Muscle layer of duodenum (tissue), 2 donors: ENCODE measurements at regions not wholly inside any gene's neighbourhood (a gene's known extent, or its start where the extent isn't known, plus 50 kb on each side); places are given as distances from the start of the nearest gene placed in this dataset.

Source experiments
- H3K27ac ChIP-seq: one replicate; pipeline ENCODE4 v1.7.0; 2013; ENCODE audit warnings: mild to moderate bottlenecking, low read length
- H3K27me3 ChIP-seq: one replicate; pipeline ENCODE4 v1.7.0; 2013; ENCODE audit warnings: low read depth, mild to moderate bottlenecking, control low read depth, low read length
- H3K36me3 ChIP-seq, 2 donors: one replicate each; pipeline ENCODE4 v1.7.0; 2013; ENCODE audit warnings: low read length in 2 of 2, control low read depth in 1 of 2, mild to moderate bottlenecking in 1 of 2; ENCODE audit not compliant: insufficient read depth in 2 of 2, control insufficient read depth in 1 of 2
- H3K4me1 ChIP-seq, 2 donors: one replicate each; pipeline ENCODE4 v1.7.0; 2013; ENCODE audit warnings: low read length in 2 of 2, mild to moderate bottlenecking in 2 of 2, control low read depth in 1 of 2, moderate library complexity in 1 of 2; ENCODE audit not compliant: insufficient read depth in 2 of 2, control insufficient read depth in 1 of 2
- H3K4me3 ChIP-seq, 2 donors: one replicate each; pipeline ENCODE4 v1.7.0; 2013; ENCODE audit warnings: low read length in 2 of 2, low read depth in 1 of 2, mild to moderate bottlenecking in 1 of 2
- H3K9me3 ChIP-seq, 2 donors: one replicate each; pipeline ENCODE4 v1.7.0; 2013; ENCODE audit warnings: low read length in 2 of 2, control low read depth in 1 of 2, mild to moderate bottlenecking in 1 of 2; ENCODE audit not compliant: control insufficient read depth in 1 of 2
- donor health status: healthy.

- Histone ChIP-seq H3K4me3 (no peak overlapping the region), H3K36me3 (no peaks in the 10 kb centered on the region), H3K27me3 (no peaks in the 10 kb centered on the region), H3K27ac (no peak overlapping the region), H3K4me1 (no peaks in the 10 kb centered on the region), H3K9me3 (no peaks in the 10 kb centered on the region)
Measured at GRCh38 chr21:20329636-20330035, 668.6 kb upstream of the NCAM2 start.

- Histone ChIP-seq H3K9me3 (no peaks in the 10 kb centered on the region), H3K4me1 (no peaks in the 10 kb centered on the region), H3K36me3 (no peaks in the 10 kb centered on the region), H3K27me3 (no peaks in the 10 kb centered on the region), H3K4me3 (no peak overlapping the region), H3K27ac (no peak overlapping the region)
Measured at GRCh38 chr21:20330652-20331051, 667.6 kb upstream of the NCAM2 start.

- Histone ChIP-seq H3K27ac (no peak overlapping the region), H3K4me1 (no peaks in the 10 kb centered on the region), H3K4me3 (no peak overlapping the region), H3K27me3 (no peaks in the 10 kb centered on the region), H3K36me3 (no peaks in the 10 kb centered on the region), H3K9me3 (no peaks in the 10 kb centered on the region)
Measured at GRCh38 chr21:20334585-20334984, 663.6 kb upstream of the NCAM2 start.

- no peak overlapping the region for H3K27ac ChIP-seq
- no peaks in the 10 kb centered on the region for H3K9me3 ChIP-seq
- no peaks in the 10 kb centered on the region for H3K4me1 ChIP-seq
- no peak overlapping the region for H3K4me3 ChIP-seq
- no peaks in the 10 kb centered on the region for H3K27me3 ChIP-seq
- no peaks in the 10 kb centered on the region for H3K36me3 ChIP-seq
Measured at GRCh38 chr21:20341431-20341830, 656.8 kb upstream of the NCAM2 start.

GRCh38 chr21:20343186-20343585 lies 655.0 kb upstream of the NCAM2 start:
- H3K27ac ChIP-seq: no peak overlapping the region
- H3K27me3 ChIP-seq: no peaks in the 10 kb centered on the region
- no peaks in the 10 kb centered on the region for H3K9me3 ChIP-seq
- H3K4me3 ChIP-seq: no peak overlapping the region
- H3K4me1 ChIP-seq: no peaks in the 10 kb centered on the region
- H3K36me3 ChIP-seq: no peaks in the 10 kb centered on the region

- Histone ChIP-seq H3K27me3 (no peaks in the 10 kb centered on the region), H3K9me3 (no peaks in the 10 kb centered on the region), H3K36me3 (no peaks in the 10 kb centered on the region), H3K4me1 (no peaks in the 10 kb centered on the region), H3K27ac (no peak overlapping the region), H3K4me3 (no peak overlapping the region)
Measured at GRCh38 chr21:20351138-20351537, 647.1 kb upstream of the NCAM2 start.

- Histone ChIP-seq H3K27me3 (no peaks in the 10 kb centered on the region), H3K4me1 (no peaks in the 10 kb centered on the region), H3K4me3 (no peak overlapping the region), H3K9me3 (no peaks in the 10 kb centered on the region), H3K27ac (no peak overlapping the region), H3K36me3 (no peaks in the 10 kb centered on the region)
Measured at GRCh38 chr21:20353351-20353750, 644.9 kb upstream of the NCAM2 start.

GRCh38 chr21:20373031-20373430 lies 625.2 kb upstream of the NCAM2 start:
- Histone ChIP-seq H3K36me3 (no peaks in the 10 kb centered on the region), H3K9me3 (no peaks in the 10 kb centered on the region), H3K4me1 (no peaks in the 10 kb centered on the region), H3K27ac (no peak overlapping the region), H3K4me3 (no peak overlapping the region), H3K27me3 (no peaks in the 10 kb centered on the region)

GRCh38 chr21:20377250-20377649 lies 621.0 kb upstream of the NCAM2 start:
- Histone ChIP-seq H3K4me1 (no peaks in the 10 kb centered on the region), H3K4me3 (no peak overlapping the region), H3K36me3 (no peaks in the 10 kb centered on the region), H3K9me3 (no peaks in the 10 kb centered on the region), H3K27ac (no peak overlapping the region), H3K27me3 (no peaks in the 10 kb centered on the region)

GRCh38 chr21:20388400-20388799 lies 609.8 kb upstream of the NCAM2 start:
- no peaks in the 10 kb centered on the region for H3K4me1 ChIP-seq
- H3K27ac ChIP-seq: no peak overlapping the region
- peaks cover 0 to 7% of the 10 kb centered on the region in 2 donors for H3K9me3 ChIP-seq
- H3K36me3 ChIP-seq: no peaks in the 10 kb centered on the region
- no peak overlapping the region for H3K4me3 ChIP-seq
- no peaks in the 10 kb centered on the region for H3K27me3 ChIP-seq

GRCh38 chr21:20396798-20397197 lies 601.4 kb upstream of the NCAM2 start:
- Histone ChIP-seq H3K27ac (no peak overlapping the region), H3K4me3 (no peak overlapping the region), H3K9me3 (no peaks in the 10 kb centered on the region), H3K36me3 (no peaks in the 10 kb centered on the region), H3K27me3 (no peaks in the 10 kb centered on the region), H3K4me1 (no peaks in the 10 kb centered on the region)

- H3K9me3 ChIP-seq: peaks cover 0 to 2% of the 10 kb centered on the region in 2 donors
- no peaks in the 10 kb centered on the region for H3K27me3 ChIP-seq
- H3K4me3 ChIP-seq: no peak overlapping the region
- no peaks in the 10 kb centered on the region for H3K4me1 ChIP-seq
- no peak overlapping the region for H3K27ac ChIP-seq
- no peaks in the 10 kb centered on the region for H3K36me3 ChIP-seq
Measured at GRCh38 chr21:20404915-20405314, 593.3 kb upstream of the NCAM2 start.
